ENCODE measurements at regions not wholly inside any gene's neighbourhood (a gene's known extent, or its start where the extent isn't known, plus 50 kb on each side); places are given as distances from the start of the nearest gene placed in this dataset.
A peak's percentile ranks its signal among the peaks of the same experiment; 100 is the strongest.

DNA sequence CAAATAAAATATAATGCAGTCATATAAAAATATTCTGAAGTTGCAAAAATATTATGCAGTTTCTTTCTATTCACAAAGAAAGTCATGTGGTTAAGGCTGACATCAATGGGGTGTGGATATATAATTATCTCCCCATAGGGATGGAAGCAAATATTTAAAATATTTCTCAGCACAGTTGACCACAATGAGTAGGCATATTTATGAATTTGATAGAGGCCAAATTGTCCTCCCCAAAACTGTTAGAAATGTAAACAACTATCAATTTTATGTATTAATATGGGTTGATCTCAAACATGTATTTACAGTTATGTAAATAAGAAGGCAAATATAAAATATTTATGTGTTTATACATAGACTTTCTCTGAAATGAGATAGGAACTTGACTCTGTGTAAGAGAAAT is 246.0 kb upstream of the CBLB start:
- TF ChIP-seq, protein P1, sequence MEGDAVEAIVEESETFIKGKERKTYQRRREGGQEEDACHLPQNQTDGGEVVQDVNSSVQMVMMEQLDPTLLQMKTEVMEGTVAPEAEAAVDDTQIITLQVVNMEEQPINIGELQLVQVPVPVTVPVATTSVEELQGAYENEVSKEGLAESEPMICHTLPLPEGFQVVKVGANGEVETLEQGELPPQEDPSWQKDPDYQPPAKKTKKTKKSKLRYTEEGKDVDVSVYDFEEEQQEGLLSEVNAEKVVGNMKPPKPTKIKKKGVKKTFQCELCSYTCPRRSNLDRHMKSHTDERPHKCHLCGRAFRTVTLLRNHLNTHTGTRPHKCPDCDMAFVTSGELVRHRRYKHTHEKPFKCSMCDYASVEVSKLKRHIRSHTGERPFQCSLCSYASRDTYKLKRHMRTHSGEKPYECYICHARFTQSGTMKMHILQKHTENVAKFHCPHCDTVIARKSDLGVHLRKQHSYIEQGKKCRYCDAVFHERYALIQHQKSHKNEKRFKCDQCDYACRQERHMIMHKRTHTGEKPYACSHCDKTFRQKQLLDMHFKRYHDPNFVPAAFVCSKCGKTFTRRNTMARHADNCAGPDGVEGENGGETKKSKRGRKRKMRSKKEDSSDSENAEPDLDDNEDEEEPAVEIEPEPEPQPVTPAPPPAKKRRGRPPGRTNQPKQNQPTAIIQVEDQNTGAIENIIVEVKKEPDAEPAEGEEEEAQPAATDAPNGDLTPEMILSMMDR (IDR thresholded peaks at IDR 0.05): no peak
- no peaks in the 10 kb centered on the region for H3K36me3 ChIP-seq
- DNase-seq (no peak), ATAC-seq (no peak)
- H3K27me3 ChIP-seq: no peaks in the 10 kb centered on the region
- intact Hi-C loops (cut with DNase I): no loop called here
- H3K27ac ChIP-seq: no peak overlapping the region
- H3K4me1 ChIP-seq: no peaks in the 10 kb centered on the region
- H3K4me3 ChIP-seq: no peak overlapping the region
- no peaks in the 10 kb centered on the region for H3K9me3 ChIP-seq

DNA sequence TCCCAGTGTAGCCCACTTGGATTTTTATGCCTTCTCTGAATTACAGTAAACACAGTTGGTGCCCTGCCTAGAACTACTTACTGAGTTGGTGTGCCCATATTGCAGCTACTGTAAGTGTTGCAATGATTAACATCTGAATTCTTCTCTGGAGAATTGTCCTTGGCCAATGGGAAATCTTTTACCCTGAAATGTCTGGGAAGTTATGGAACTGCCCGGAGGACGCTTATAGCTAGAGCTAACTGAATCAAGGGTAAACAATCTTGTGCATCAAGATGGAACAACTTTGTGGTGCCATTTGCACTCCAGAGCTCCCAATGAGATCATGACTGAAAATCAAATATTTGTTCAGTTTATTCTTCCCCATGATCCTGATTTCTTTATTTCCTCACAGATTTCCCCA is 246.7 kb upstream of the CBLB start:
- no peaks in the 10 kb centered on the region for H3K27me3 ChIP-seq
- H3K27ac ChIP-seq: no peak overlapping the region
- intact Hi-C loops (cut with DNase I): no loop called here
- no peaks in the 10 kb centered on the region for H3K9me3 ChIP-seq
- no peaks in the 10 kb centered on the region for H3K36me3 ChIP-seq
- ATAC-seq: no peak
- TF ChIP-seq, protein P1 (IDR thresholded peaks at IDR 0.05): no peak
- H3K4me1 ChIP-seq: no peaks in the 10 kb centered on the region
- H3K4me3 ChIP-seq: no peak overlapping the region
- no peak for DNase-seq

DNA sequence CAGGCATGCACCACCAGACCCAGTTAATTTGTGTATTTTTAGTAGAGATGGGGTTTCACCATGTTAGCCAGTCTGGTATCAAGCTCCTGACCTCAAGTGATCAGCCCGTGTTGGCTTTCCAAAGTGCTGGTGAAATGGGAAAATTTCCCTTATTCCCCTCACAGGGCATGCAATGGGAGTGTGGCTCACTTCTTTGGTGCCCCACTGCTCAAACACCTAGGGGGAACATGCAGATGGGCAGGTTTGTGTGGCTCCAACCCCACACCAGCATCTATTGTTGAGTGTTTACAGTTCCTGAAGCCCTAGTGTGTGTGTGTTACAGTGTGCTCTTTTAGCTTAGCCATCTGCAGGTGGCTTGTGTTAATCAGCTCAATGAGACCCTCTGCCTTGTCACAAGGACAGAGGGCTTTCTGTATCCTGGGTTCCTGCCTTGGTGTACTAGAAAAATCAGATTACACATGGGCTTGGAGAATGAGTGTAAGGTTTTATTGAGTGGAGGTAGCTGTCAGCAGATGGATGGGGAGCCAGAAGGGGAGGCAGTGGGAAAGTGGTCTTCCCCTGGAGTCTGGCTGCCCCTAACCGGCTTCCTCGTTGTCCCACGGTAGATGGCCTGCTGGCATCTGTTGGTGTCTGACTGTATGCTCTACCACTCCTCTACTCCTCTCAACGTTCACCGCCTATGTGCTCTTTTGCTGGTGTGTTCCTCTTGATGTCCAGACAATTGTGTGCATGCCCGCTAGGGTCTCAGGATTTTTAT is 248.1 kb upstream of the CBLB start:
- DNase-seq: no peak
- Histone ChIP-seq H3K9me3 (no peaks in the 10 kb centered on the region), H3K27ac (no peak overlapping the region), H3K4me3 (no peak overlapping the region), H3K27me3 (no peaks in the 10 kb centered on the region), H3K4me1 (no peaks in the 10 kb centered on the region), H3K36me3 (no peaks in the 10 kb centered on the region)
- intact Hi-C loops (cut with DNase I): no loop called here
- TF ChIP-seq, protein P1 (IDR thresholded peaks at IDR 0.05): no peak
- ATAC-seq: no peak

DNA sequence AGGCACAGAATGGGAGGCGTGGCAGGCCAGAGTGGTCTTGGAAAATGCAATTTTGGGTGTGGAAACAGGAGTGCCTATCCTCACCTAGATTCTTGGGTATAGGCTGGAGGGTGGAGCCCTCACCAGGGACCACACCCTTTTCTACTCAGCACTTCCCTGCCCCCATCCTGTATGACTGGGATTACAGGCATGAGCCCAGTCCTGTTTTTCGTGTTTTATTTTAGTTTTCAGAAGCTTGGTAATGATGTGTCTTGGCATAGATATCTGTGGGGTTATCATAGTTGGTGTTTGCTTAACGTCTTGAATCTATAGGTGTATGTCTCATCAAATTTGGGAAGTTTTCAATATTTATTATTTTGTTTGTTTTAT is 248.7 kb upstream of the CBLB start:
- Histone ChIP-seq H3K36me3 (no peaks in the 10 kb centered on the region), H3K27me3 (no peaks in the 10 kb centered on the region), H3K4me3 (no peak overlapping the region), H3K27ac (no peak overlapping the region), H3K4me1 (no peaks in the 10 kb centered on the region), H3K9me3 (no peaks in the 10 kb centered on the region)
- intact Hi-C loops (cut with DNase I): no loop called here
- TF ChIP-seq, protein P1 (IDR thresholded peaks at IDR 0.05): no peak
- no peak for ATAC-seq
- no peak for DNase-seq

DNA sequence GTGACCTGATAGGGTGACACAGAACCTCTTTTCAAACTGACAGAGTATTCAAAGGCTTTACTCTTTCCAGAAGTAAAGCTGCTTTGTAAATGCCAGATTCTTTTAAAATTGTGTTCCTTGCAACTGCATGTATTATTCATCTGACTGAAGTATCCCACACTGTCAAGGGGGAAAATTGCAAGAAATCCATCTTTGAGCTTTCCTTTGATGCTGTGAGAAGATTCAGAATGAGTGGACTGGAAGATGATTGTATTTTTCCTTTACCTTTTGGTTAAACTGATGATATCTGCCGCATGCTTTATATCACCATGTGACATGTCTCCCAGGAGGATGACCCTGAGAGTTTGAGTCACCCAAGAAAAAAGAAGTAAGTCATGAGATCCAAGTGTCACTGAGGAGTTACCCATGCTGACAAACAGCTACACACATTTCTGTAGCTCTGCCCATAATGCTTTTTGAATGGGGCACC is 250.8 kb upstream of the CBLB start:
- Histone ChIP-seq H3K27ac (no peak overlapping the region), H3K4me1 (no peaks in the 10 kb centered on the region), H3K36me3 (no peaks in the 10 kb centered on the region), H3K4me3 (no peak overlapping the region), H3K9me3 (no peaks in the 10 kb centered on the region), H3K27me3 (no peaks in the 10 kb centered on the region)
- ATAC-seq (peak; percentile 69), DNase-seq (no peak)
- intact Hi-C loops (cut with DNase I): no loop called here
- TF ChIP-seq, protein P1 (IDR thresholded peaks at IDR 0.05): no peak

DNA sequence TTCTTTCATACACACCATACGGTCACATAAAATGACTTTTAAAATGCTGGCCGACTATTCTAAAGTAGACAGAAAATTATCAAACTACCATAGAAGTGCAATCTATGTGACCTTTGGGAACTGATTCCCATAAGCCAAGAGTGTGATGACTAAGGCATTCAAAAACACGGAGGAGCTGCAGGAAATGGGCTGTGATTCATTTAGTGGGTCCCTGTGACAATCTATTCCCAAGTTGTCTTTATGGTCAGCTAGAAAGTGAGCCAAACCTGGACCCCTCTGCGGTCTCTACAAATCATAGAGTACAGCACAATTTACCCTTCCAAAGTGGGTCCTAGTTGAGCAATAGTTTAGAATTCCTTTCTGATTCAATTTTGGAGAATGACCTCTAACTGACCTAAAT is 251.5 kb upstream of the CBLB start:
- H3K36me3 ChIP-seq: no peaks in the 10 kb centered on the region
- no peak for ATAC-seq
- no peak overlapping the region for H3K27ac ChIP-seq
- no peak overlapping the region for H3K4me3 ChIP-seq
- DNase-seq: no peak
- no peaks in the 10 kb centered on the region for H3K27me3 ChIP-seq
- no peaks in the 10 kb centered on the region for H3K9me3 ChIP-seq
- H3K4me1 ChIP-seq: no peaks in the 10 kb centered on the region
- TF ChIP-seq, protein P1 (IDR thresholded peaks at IDR 0.05): no peak
- intact Hi-C loops (cut with DNase I): no loop called here
